ENCODE measurements at regions not wholly inside any gene's neighbourhood (a gene's known extent, or its start where the extent isn't known, plus 50 kb on each side); places are given as distances from the start of the nearest gene placed in this dataset.

DNA sequence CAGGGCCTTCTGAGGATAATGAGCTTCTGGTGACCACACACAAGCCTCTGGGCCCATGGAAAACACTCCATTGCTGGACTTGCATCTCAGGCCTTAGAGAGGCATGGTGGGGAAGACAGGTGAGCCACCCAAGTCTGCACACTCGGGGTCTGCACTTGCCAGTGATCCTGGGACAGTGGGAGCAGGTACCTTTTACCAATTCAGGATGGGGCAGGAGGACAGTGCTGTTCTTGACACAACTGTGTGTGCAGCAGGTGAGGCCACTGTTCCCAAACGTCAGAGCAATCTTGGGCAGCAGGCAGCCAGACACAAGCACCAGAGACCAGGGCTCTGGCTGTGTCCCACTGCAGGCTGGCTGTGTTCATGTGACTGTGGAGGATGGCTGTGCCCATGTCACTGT is 221.3 kb downstream of the ERMARD start:
- no peak for FAIRE-seq
- TF ChIP-seq POLR2A (IDR thresholded peaks at IDR 0.05; ENCODE audit: low read depth, low read length), result no peak
- DNase-seq (ENCODE audit: insufficient read length, low spot score), result no peak

DNA sequence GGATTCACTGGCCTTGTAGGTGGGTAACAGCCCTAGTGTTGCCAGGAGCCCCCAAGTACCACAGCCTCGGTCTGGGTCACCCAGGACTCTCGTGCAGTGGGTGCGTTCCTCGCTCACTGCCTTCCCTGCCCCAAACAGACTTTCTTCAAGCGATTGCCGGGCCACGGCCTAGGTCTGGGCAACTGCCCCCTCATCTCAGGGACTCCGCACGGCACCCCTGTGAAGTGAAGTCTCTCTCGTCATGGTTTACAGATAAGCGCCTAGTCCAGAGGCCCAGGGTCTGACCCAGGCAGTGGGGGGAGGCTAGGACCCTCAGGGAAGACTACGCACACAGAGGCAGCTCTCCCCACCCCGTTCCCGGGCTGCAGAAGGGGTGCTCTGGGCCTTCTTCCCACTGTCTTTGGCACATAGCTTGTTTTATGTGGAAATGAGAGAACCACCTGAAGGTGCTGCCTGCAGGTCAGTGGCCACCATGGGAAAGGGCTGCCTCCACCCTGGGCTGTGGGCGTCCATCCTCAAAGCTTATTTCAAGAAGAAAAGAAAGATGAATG is 220.8 kb downstream of the ERMARD start:
- DNase-seq (ENCODE audit: insufficient read length, low spot score), result no peak
- TF ChIP-seq POLR2A (IDR thresholded peaks at IDR 0.05; ENCODE audit: low read depth, low read length), result no peak

DNA sequence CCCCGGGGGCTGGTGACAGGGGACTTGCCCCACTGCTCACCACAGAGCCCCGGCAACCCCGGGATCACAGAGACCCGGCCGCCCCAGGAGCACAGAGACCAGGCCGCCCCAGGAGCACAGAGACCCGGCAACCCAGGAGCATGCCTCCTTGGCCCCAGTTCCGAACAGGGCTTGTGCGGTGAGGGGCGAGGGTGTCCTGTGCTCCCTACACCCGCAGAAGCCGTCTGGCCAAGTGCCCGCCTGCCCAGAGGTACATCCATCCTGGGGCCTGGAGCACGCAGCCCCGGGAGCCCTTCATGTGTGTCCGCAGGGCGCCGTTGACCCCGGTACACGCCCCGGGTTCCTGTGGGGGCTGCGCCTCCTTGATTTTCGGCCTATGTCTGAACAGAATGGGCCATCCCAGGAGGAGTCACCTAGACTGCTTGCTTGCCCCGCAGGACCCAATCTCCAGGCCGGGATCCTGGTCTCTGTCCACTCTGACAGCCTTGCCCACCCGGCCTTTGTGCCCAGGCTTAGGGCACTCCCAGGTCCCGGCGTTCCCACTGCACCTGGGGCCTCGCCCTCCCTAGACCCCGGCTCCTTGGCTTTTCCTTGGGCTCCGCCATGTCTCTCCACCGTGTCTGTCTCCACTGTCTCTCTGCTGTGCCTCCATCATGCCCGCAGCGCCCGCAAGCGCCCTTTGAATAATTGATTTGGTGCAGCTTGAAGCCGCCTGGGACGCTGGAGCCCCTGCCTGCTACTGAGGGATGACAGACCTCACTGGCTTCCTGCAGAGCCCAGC is 219.8 kb downstream of the ERMARD start:
- no peak for FAIRE-seq

More for the DNA sequence above, 220.8 kb downstream of the ERMARD start:
- FAIRE-seq, result no peak

DNA sequence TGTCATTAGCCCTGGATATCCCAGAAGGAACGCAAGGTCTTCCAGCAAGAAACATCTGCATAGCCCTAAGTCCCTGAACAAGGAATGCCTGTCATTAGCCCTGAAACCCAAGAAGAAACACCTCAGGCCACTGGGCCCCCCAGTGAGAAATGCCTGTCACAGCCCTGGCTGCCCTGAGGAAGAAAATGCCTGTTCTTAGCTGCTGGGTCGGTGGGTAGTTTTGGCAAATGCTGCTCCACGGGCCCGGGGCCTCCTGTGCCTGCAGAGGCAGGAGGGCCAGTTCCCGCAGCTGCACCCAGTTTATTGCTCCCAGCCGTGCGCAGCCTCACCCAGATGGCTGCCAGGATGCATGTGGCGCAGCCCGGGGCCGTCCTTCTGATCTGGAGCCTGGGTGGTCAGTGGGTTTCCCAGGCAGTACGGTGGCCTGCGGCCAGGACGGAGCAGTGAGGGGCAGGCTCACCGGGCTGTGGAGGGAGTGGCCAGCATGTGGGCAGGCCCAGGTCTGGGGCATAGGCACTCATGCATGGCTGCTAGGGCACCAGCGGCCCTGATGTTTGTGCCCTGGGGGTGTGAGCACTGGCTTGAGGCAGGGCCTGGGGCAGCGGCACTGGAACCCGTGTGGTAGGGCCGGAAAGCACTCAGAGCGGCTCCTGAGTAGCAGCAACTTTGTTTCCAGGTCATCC is 219.0 kb downstream of the ERMARD start:
- no peak for DNase-seq (ENCODE audit: insufficient read length, low spot score)
- no peak for TF ChIP-seq POLR2A (IDR thresholded peaks at IDR 0.05; ENCODE audit: low read depth, low read length)
- no peak for FAIRE-seq

More for the DNA sequence above, 219.8 kb downstream of the ERMARD start:
- no peak for DNase-seq (ENCODE audit: insufficient read length, low spot score)
- TF ChIP-seq POLR2A (IDR thresholded peaks at IDR 0.05; ENCODE audit: low read depth, low read length), result no peak

DNA sequence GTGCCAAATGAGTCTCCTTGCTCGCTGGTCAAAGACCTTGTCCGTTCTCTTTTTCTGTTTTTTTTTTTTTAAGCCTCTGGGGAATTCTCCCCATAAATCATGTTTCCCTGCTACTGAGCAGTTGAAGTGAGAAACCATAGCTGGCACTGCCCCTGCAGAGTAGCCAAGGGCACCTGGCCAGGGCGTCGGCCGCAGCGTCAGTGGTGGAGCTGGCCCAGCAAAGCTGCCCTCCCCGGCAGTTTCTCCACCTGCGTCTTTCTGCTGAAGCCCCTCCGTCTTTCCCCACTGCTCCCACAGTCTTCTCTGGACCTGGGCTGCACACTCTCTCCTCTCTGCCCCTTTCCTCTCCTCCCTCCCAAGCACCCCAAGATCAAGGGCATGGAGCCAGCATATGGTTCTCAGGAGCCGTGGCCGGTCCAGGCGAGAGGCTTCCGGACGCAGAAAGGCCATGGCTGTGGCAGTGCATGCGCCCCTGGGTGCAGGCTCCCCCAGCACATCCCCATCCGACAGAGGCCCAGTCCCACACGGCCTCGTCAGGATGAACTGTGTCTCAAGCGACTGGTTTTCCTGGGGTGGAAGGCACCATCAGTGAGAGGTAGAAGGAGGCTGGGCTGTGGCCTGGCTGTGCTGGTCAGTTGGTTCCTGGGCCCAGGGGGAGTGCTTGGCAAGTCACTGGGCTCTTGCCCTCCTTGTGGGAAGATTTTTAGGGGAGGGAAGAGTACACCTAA is 218.1 kb downstream of the ERMARD start:
- FAIRE-seq, result no peak
- no peak for DNase-seq (ENCODE audit: insufficient read length, low spot score)
- TF ChIP-seq POLR2A (IDR thresholded peaks at IDR 0.05; ENCODE audit: low read depth, low read length), result no peak

DNA sequence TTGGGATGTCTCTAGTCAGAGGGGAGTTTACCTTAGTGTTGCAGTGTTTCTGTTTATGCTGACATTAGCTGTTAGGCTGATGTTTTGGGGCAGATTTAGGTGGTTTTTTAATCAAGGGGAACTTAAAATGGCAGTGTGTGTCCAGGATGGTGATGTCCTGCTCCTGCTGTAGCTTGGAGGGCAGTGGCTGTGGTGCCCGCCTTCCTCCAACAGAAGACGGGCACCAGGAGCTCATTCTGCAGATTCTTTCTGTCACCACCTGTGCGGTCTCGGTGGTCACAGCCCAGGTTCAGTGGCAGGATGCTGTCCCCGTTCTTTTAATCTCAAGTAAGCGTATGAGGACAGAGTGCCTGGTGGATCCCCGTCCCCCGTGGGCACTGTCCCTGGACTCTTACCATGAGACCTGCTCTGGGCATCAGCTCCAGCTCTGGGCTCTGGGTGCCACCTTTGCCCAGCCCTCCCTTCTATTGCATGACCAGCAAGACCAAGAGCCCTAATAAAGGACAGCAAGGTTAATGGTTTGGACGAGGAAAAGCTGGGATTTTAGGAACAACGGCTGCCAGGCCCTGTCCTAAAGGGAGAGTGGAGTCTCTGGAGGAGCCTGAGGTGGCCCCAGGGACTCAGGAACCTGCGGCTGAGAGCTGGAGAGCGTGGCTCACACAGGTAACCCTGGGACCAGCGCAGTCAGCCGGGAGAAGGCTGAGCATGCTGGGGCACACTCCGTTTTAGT is 217.3 kb downstream of the ERMARD start:
- DNase-seq (ENCODE audit: insufficient read length, low spot score), result no peak
- FAIRE-seq, result no peak
- TF ChIP-seq POLR2A (IDR thresholded peaks at IDR 0.05; ENCODE audit: low read depth, low read length), result no peak

DNA sequence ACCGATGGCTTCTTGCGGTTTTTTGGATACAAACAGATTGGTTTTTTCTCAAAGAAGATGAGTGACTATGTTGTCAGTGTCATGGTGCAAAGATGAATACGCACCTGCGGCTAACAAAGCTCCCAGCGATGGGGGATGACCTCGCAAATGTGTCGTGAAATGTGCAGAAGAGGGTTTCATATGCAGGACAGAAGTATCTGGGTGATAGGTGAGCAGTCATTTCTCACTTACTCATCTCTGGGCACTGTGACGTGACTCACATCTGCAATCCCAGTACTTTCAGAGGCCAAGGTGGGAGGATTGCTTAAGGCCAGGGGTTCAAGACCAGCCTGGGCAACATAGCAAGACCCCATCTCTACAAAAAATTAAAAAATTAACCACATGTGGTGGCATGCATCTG is 216.3 kb downstream of the ERMARD start:
- no peak for DNase-seq (ENCODE audit: insufficient read length, low spot score)
- FAIRE-seq, result no peak
- no peak for TF ChIP-seq POLR2A (IDR thresholded peaks at IDR 0.05; ENCODE audit: low read depth, low read length)

DNA sequence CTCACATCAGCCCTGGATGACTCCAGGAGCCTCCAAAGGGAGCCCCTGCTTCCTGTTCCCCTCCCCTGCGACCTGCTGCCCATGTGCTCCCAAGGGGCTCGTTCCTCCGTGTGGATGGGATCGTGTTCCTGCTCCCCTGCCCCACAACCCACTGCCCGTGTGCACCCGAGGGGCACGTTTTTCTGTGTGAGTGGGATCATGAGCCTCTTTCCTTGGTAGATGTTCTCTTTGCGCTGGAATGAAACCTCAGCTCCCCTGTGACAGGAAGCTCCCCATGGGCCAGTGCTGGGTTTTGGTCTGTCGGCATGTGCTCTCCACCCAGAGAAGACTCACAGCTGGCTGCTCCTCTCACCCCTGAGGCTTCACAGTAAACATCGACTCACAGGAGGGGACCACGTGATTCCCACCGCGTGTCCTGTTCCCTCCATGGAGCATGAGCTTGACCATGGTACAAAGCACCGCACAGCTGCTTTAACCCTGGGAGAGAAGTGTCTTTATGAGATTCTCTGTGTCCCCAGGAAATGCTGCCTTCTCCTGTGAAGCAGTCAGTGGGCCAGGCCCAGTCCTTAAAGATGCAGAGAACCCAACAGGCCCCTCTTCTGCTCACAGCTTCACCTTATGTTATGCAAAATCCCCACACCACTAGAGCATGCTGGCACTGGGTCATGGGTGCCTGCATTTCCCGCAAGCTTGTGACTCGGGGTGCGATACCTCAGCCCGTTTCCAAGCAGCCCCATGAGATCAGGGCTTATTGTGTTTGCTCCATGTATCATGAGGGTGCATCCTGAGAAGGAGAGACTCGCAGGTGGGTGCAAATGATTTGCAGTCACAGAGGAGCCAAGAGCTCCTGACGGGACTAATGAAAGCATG is 215.1 kb downstream of the ERMARD start:
- FAIRE-seq, result no peak
- DNase-seq (ENCODE audit: insufficient read length, low spot score), result no peak
- no peak for TF ChIP-seq POLR2A (IDR thresholded peaks at IDR 0.05; ENCODE audit: low read depth, low read length)

DNA sequence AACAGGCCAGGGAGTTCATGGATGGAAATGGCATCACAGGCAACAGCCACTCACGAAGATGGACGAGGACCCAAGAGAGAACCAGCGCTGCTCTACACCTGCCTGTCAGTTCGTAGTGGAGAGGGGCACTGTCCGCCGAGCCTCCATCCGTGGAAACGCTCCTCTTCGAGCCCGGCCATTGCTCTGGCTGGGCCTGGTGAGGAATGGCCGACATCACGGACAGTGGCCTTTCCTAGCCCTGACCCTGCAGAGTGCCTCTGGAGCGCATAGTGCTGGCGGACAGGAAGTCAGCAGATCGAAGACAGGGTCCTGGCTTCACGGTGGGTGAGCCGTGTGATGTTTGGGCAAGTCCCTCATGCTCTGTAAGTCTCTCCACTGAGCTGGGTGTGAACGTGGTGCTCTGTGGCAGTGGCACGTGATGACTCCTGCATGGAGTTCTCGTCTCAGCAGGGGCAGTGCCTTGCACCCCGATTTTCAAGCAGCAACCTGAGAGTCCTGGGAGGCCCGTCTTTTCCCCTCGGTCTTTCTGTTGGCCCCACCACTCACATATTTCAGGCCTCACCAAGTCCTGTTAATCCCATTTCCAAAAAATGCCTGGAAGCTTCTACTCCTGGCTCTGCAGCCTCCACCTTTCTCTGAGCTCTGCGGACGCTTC is 214.4 kb downstream of the ERMARD start:
- no peak for TF ChIP-seq POLR2A (IDR thresholded peaks at IDR 0.05; ENCODE audit: low read depth, low read length)
- FAIRE-seq, result no peak
- no peak for DNase-seq (ENCODE audit: insufficient read length, low spot score)

DNA sequence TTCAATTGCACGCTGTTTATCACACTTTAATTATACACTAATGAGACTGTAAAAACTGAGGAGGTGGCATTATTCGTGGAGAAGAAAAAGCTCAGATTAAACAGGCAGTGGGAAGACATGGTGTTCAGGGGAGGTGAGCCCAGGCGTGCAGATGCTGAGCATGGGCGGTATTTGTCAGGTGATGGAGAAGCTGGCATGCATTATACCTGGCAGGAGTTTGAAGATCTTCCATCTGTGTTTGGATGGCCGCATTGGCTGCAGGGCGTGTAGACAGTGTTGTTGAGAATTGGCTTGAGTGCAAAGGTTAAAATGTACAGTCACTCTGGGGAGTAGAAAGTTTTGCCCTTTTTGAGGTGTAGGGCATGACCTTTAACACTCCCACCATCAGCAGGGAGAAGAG is 213.8 kb downstream of the ERMARD start:
- DNase-seq (ENCODE audit: insufficient read length, low spot score), result no peak
- no peak for TF ChIP-seq POLR2A (IDR thresholded peaks at IDR 0.05; ENCODE audit: low read depth, low read length)
- no peak for FAIRE-seq

DNA sequence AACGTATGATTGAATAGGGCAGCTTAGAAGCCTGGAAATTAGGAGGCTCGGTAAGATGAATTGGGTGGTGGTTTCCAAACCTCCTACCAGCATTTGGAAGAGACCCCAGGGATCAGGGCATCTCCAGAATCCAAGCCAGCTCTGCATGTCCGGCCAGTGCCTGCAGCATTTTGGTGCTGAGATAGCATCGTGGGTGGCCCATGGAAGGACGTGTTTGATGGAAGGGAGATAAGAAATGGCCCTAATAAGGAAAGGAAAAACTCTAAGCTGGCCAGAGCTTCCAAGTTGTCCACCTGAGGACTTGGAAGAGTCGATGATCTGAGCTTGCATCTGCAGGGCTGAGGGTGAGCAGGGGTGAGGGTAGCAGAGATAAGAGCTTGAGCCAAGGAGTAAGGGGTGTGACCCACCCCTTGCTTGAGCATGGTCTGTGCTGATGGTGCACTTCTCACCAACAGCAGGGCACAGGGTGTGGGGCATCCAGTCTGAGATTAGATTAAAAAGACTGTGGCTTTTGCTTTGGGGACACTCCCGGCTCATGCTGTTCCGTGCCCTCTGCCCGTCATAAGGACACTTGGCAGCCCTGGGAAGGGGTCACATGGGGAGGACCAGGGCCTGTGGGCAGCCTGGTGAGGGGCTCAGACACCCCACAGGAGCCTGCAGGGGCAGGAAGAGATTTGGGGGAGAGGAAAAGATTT is 213.2 kb downstream of the ERMARD start:
- FAIRE-seq (no peak), DNase-seq (ENCODE audit: insufficient read length, low spot score) (no peak)
- no peak for TF ChIP-seq POLR2A (IDR thresholded peaks at IDR 0.05; ENCODE audit: low read depth, low read length)
